ENCODE measurements at regions not wholly inside any gene's neighbourhood (a gene's known extent, or its start where the extent isn't known, plus 50 kb on each side); places are given as distances from the start of the nearest gene placed in this dataset.
A peak's percentile ranks its signal among the peaks of the same experiment; 100 is the strongest.
"Not testable (repeated sequence)": the region's sequence is repeated elsewhere in the genome, so short reads cannot be mapped to it uniquely, and the experiment has no call there.

GRCh38 chr2:91422102-91422501 lies 2730.6 kb downstream of the RPIA start:
- not testable (repeated sequence) for DNase-seq (ENCODE audit: low read depth); H3K4me3 ChIP-seq (replicated peaks; ENCODE audit: low read depth, low read length)

GRCh38 chr2:91427148-91427547 lies 2735.7 kb downstream of the RPIA start:
- not testable (repeated sequence) for H3K4me3 ChIP-seq (replicated peaks; ENCODE audit: low read depth, low read length); DNase-seq (ENCODE audit: low read depth)

GRCh38 chr2:91441932-91442245 lies 2750.4 kb downstream of the RPIA start:
- peak overlapping the region; percentile 22 for H3K4me3 ChIP-seq (replicated peaks; ENCODE audit: low read depth, low read length)
- not testable (repeated sequence) for DNase-seq (ENCODE audit: low read depth)

- TF ChIP-seq CTCF (IDR thresholded peaks at IDR 0.05; ENCODE audit: low read length, missing control alignments), result no peak
- H3K4me3 ChIP-seq (replicated peaks; ENCODE audit: low read depth, low read length), result peak overlapping the region; percentile 22
- no peak for DNase-seq (ENCODE audit: low read depth)
Observed at GRCh38 chr2:91442246-91442905, 2750.9 kb downstream of the RPIA start.

- H3K4me3 ChIP-seq (replicated peaks; ENCODE audit: low read depth, low read length); DNase-seq (ENCODE audit: low read depth): not testable (repeated sequence)
Observed at GRCh38 chr2:91442906-91443729, 2751.6 kb downstream of the RPIA start.

- not testable (repeated sequence) for H3K4me3 ChIP-seq (replicated peaks; ENCODE audit: low read depth, low read length); DNase-seq (ENCODE audit: low read depth)
Observed at GRCh38 chr2:91443730-91444115, 2752.2 kb downstream of the RPIA start.

GRCh38 chr2:91445705-91446104 lies 2754.2 kb downstream of the RPIA start:
- not testable (repeated sequence) for H3K4me3 ChIP-seq (replicated peaks; ENCODE audit: low read depth, low read length); DNase-seq (ENCODE audit: low read depth)

- DNase-seq (ENCODE audit: low read depth); H3K4me3 ChIP-seq (replicated peaks; ENCODE audit: low read depth, low read length): not testable (repeated sequence)
Observed at GRCh38 chr2:91446489-91446888, 2755.0 kb downstream of the RPIA start.

- not testable (repeated sequence) for DNase-seq (ENCODE audit: low read depth)
Observed at GRCh38 chr2:91446915-91447314, 2755.4 kb downstream of the RPIA start.

GRCh38 chr2:91447508-91447907 lies 2756.0 kb downstream of the RPIA start:
- DNase-seq (ENCODE audit: low read depth), result not testable (repeated sequence)

More at GRCh38 chr2:91446915-91447314, 2755.4 kb downstream of the RPIA start:
- not testable (repeated sequence) for H3K4me3 ChIP-seq (replicated peaks; ENCODE audit: low read depth, low read length)

GRCh38 chr2:91462292-91462691 lies 2770.8 kb downstream of the RPIA start:
- not testable (repeated sequence) for H3K4me3 ChIP-seq (replicated peaks; ENCODE audit: low read depth, low read length); DNase-seq (ENCODE audit: low read depth)

More at GRCh38 chr2:91447508-91447907, 2756.0 kb downstream of the RPIA start:
- H3K4me3 ChIP-seq (replicated peaks; ENCODE audit: low read depth, low read length), result not testable (repeated sequence)

- DNase-seq (ENCODE audit: low read depth); H3K4me3 ChIP-seq (replicated peaks; ENCODE audit: low read depth, low read length): not testable (repeated sequence)
Observed at GRCh38 chr2:91463007-91463406, 2771.5 kb downstream of the RPIA start.

GRCh38 chr2:91466780-91467363 lies 2775.4 kb downstream of the RPIA start:
- not testable (repeated sequence) for H3K4me3 ChIP-seq (replicated peaks; ENCODE audit: low read depth, low read length); DNase-seq (ENCODE audit: low read depth)

- DNase-seq (ENCODE audit: low read depth); H3K4me3 ChIP-seq (replicated peaks; ENCODE audit: low read depth, low read length): not testable (repeated sequence)
Observed at GRCh38 chr2:91476244-91476935, 2784.9 kb downstream of the RPIA start.

GRCh38 chr2:91476936-91477246 lies 2785.4 kb downstream of the RPIA start:
- not testable (repeated sequence) for H3K4me3 ChIP-seq (replicated peaks; ENCODE audit: low read depth, low read length); DNase-seq (ENCODE audit: low read depth)

GRCh38 chr2:91477291-91477690 lies 2785.8 kb downstream of the RPIA start:
- not testable (repeated sequence) for DNase-seq (ENCODE audit: low read depth); H3K4me3 ChIP-seq (replicated peaks; ENCODE audit: low read depth, low read length)
